H1 (cell line): ENCODE measurements at regions not wholly inside any gene's neighbourhood (a gene's known extent, or its start where the extent isn't known, plus 50 kb on each side); places are given as distances from the start of the nearest gene placed in this dataset.
"Not testable (repeated sequence)": the region's sequence is repeated elsewhere in the genome, so short reads cannot be mapped to it uniquely, and the experiment has no call there.

Experiments used
- CTCF ChIA-PET: fragments of 300-600 bp; sonication (Branson Sonifier 250); formaldehyde crosslinking; loops from one replicate; lab custom pipeline; 2021; ENCODE audit not compliant: partially characterized antibody; lab: Charles Lee
- POLR2A ChIA-PET: fragments of 300-600 bp; sonication (Branson Sonifier 250); formaldehyde crosslinking; loops from one replicate; lab custom pipeline; 2021; ENCODE audit warnings: inconsistent platforms; ENCODE audit not compliant: partially characterized antibody; lab: Charles Lee
- DNase-seq, 2 experiments: peaks; one replicate each; pipeline versions ENCODE4 v3.0.0 to v3.0.0-alpha.2; 2010 to 2022; ENCODE audit warnings: low spot score in 2 of 2, low read depth in 1 of 2, mixed read lengths in 1 of 2
- FAIRE-seq: peaks from 2 replicates; lab custom pipeline; 2011; peaks lifted over from hg19 to GRCh38; lab: Jason Lieb, UNC
- H2AFZ ChIP-seq: 2 replicates; pipeline ENCODE4 v1.8.1; 2012; ENCODE audit warnings: low read length, inconsistent platforms
- H2AK5ac ChIP-seq: 2 replicates; pipeline ENCODE4 v1.6.1; 2013; ENCODE audit warnings: low read depth, low read length
- H2BK120ac ChIP-seq: replicated peaks from 2 replicates; pipeline ENCODE3; 2013; ENCODE audit warnings: low read depth, low read length, inconsistent platforms
- H2BK12ac ChIP-seq: 2 replicates; pipeline ENCODE4 v1.6.1; 2013; ENCODE audit warnings: low read depth, low read length
- H2BK15ac ChIP-seq: 2 replicates; pipeline ENCODE4 v1.6.1; 2013; ENCODE audit warnings: low read length
- H2BK20ac ChIP-seq: 2 replicates; pipeline ENCODE4 v1.6.1; 2013; ENCODE audit warnings: low read length
- H2BK5ac ChIP-seq: 2 replicates; pipeline ENCODE4 v1.6.1; 2013; ENCODE audit warnings: low read depth, low read length
- H3K14ac ChIP-seq: 2 replicates; pipeline ENCODE4 v1.6.1; 2013; ENCODE audit warnings: inconsistent platforms; ENCODE audit not compliant: insufficient read length
- H3K18ac ChIP-seq: 2 replicates; pipeline ENCODE4 v1.6.1; 2013; ENCODE audit warnings: low read length; ENCODE audit errors: extremely low read depth
- H3K23ac ChIP-seq: 2 replicates; pipeline ENCODE4 v1.6.1; 2013; ENCODE audit warnings: inconsistent platforms; ENCODE audit not compliant: insufficient read length
- H3K23me2 ChIP-seq: 2 replicates; pipeline ENCODE4 v1.6.1; 2013; ENCODE audit warnings: low read depth, low read length
- H3K27ac ChIP-seq: 2 replicates; pipeline ENCODE4 v1.6.1; 2011; ENCODE audit warnings: low read depth, low read length, inconsistent platforms
- H3K27me3 ChIP-seq, 4 experiments: replicated peaks in 1 of 4; 1 replicate in 1 of 4; 2 replicates in 3 of 4; pipeline versions ENCODE4 v1.6.1 to v1.8.1; 2011 to 2013; ENCODE audit warnings: low read length in 3 of 4, mild to moderate bottlenecking in 3 of 4, inconsistent platforms in 2 of 4, mixed read lengths in 2 of 4, moderate library complexity in 1 of 4; ENCODE audit not compliant: control insufficient read depth in 3 of 4, insufficient read depth in 3 of 4; ENCODE audit errors: extremely low read depth in 1 of 4
- H3K36me3 ChIP-seq, 4 experiments: 2 replicates each; pipeline versions ENCODE4 v1.6.1 to v1.8.1; 2011 to 2013; ENCODE audit warnings: mild to moderate bottlenecking in 4 of 4, low read length in 3 of 4, moderate library complexity in 2 of 4, control low read depth in 1 of 4, inconsistent platforms in 1 of 4; ENCODE audit not compliant: insufficient read depth in 4 of 4, control insufficient read depth in 2 of 4
- H3K4ac ChIP-seq: replicated peaks from 2 replicates; pipeline ENCODE3; 2013; ENCODE audit warnings: low read length, low read depth, mixed read lengths, inconsistent platforms; ENCODE audit not compliant: insufficient read length
- H3K4me1 ChIP-seq, 4 experiments: replicated peaks in 1 of 4; 1 replicate in 1 of 4; 2 replicates in 3 of 4; pipeline versions ENCODE4 v1.6.1 to v1.8.1; 2011 to 2013; ENCODE audit warnings: low read length in 3 of 4, inconsistent platforms in 2 of 4, mixed read lengths in 1 of 4; ENCODE audit not compliant: insufficient read depth in 4 of 4, control insufficient read depth in 3 of 4
- H3K4me2 ChIP-seq, 2 experiments: 2 replicates each; pipeline versions ENCODE4 v1.6.1 to v1.8.1; 2011 to 2013; ENCODE audit warnings: low read depth in 2 of 2, low read length in 2 of 2, control low read depth in 1 of 2, inconsistent platforms in 1 of 2, mild to moderate bottlenecking in 1 of 2; ENCODE audit not compliant: insufficient read depth in 1 of 2
- H3K4me3 ChIP-seq, 4 experiments: fragments of 200-600, 300-600 bp in 1 of 4; sonication (generic), shearing (Covaris generic), sonication (Bioruptor Twin) in 1 of 4; 2 replicates each; pipeline versions ENCODE4 v1.5.1 to v1.8.1; 2011 to 2016; ENCODE audit warnings: low read length in 4 of 4, low read depth in 3 of 4, control low read depth in 2 of 4, inconsistent platforms in 2 of 4, mild to moderate bottlenecking in 2 of 4, mixed read lengths in 1 of 4, moderate library complexity in 1 of 4; ENCODE audit not compliant: insufficient read depth in 2 of 4; ENCODE audit errors: extremely low read depth in 1 of 4
- H3K56ac ChIP-seq: replicated peaks from 2 replicates; pipeline ENCODE3; 2013; ENCODE audit warnings: low read depth, mild to moderate bottlenecking, mixed read lengths, low read length, inconsistent platforms; ENCODE audit not compliant: insufficient read length
- H3K79me1 ChIP-seq: 2 replicates; pipeline ENCODE4 v1.6.1; 2013; ENCODE audit warnings: low read depth, low read length, control low read depth
- H3K79me2 ChIP-seq, 2 experiments: 2 replicates each; pipeline versions ENCODE4 v1.6.1 to v1.8.1; 2012 to 2013; ENCODE audit warnings: low read length in 2 of 2, mild to moderate bottlenecking in 2 of 2, inconsistent platforms in 1 of 2; ENCODE audit not compliant: insufficient read depth in 2 of 2, control insufficient read depth in 1 of 2
- H3K9ac ChIP-seq, 4 experiments: replicated peaks in 1 of 4; 1 replicate in 1 of 4; 2 replicates in 3 of 4; pipeline versions ENCODE4 v1.6.1 to v1.8.1; 2011 to 2013; ENCODE audit warnings: low read depth in 3 of 4, low read length in 3 of 4, control low read depth in 2 of 4, mild to moderate bottlenecking in 2 of 4, moderate library complexity in 2 of 4, inconsistent platforms in 1 of 4; ENCODE audit errors: extremely low read depth in 1 of 4
- H3K9me3 ChIP-seq, 2 experiments: 2 replicates each; pipeline versions ENCODE4 v1.6.1 to v1.8.1; 2012 to 2013; ENCODE audit warnings: mild to moderate bottlenecking in 2 of 2, moderate library complexity in 2 of 2, control low read depth in 1 of 2, inconsistent platforms in 1 of 2, low read depth in 1 of 2, low read length in 1 of 2, mixed read lengths in 1 of 2; ENCODE audit not compliant: insufficient read depth in 2 of 2
- H4K20me1 ChIP-seq, 2 experiments: replicated peaks in 1 of 2; 2 replicates each; pipeline versions ENCODE3 to v1.8.1; 2011 to 2013; ENCODE audit warnings: inconsistent platforms in 2 of 2, low read length in 2 of 2, mild to moderate bottlenecking in 1 of 2; ENCODE audit not compliant: insufficient read depth in 2 of 2, control insufficient read depth in 1 of 2
- H4K5ac ChIP-seq: 2 replicates; pipeline ENCODE4 v1.6.1; 2013; ENCODE audit warnings: low read length, low read depth, mixed read lengths, inconsistent platforms; ENCODE audit not compliant: insufficient read length
- H4K8ac ChIP-seq: 2 replicates; pipeline ENCODE4 v1.8.0; 2013; ENCODE audit warnings: mild to moderate bottlenecking, moderate library complexity, low read length, inconsistent platforms; ENCODE audit not compliant: insufficient read depth; ENCODE audit errors: extremely low read depth
- H4K91ac ChIP-seq: replicated peaks from 2 replicates; pipeline ENCODE3; 2013; ENCODE audit warnings: low read length, mixed read lengths, inconsistent platforms; ENCODE audit not compliant: insufficient read length
- WGBS, 2 experiments: shearing (Covaris generic) in 1 of 2; methylation state at CpG; one replicate each; pipeline versions ENCODE4 v1.1.6 to v1.1.7; 2013 to 2015; ENCODE audit warnings: low lambda C conversion rate in 2 of 2, mixed read lengths in 2 of 2, inconsistent platforms in 1 of 2, low coverage in 1 of 2, missing lambda C conversion rate in 1 of 2; ENCODE audit not compliant: insufficient replicate concordance in 2 of 2, insufficient coverage in 1 of 2, insufficient read length in 1 of 2; ENCODE audit errors: extremely low coverage in 1 of 2, missing lambda C conversion rate in 1 of 2; 5-methylcytosine and 5-hydroxymethylcytosine counted together

- H3K14ac ChIP-seq, H2BK15ac ChIP-seq, H3K56ac ChIP-seq, H2BK120ac ChIP-seq, H3K36me3 ChIP-seq, H3K4ac ChIP-seq, H3K23ac ChIP-seq, H2AFZ ChIP-seq, H2BK12ac ChIP-seq, H4K5ac ChIP-seq, H4K91ac ChIP-seq, H4K8ac ChIP-seq, H2AK5ac ChIP-seq, H3K4me1 ChIP-seq, H3K79me2 ChIP-seq, FAIRE-seq, H3K9ac ChIP-seq, H3K79me1 ChIP-seq, POLR2A ChIA-PET, H2BK5ac ChIP-seq, H3K18ac ChIP-seq, H4K20me1 ChIP-seq, H3K4me2 ChIP-seq, H2BK20ac ChIP-seq, H3K23me2 ChIP-seq, H3K27ac ChIP-seq, H3K9me3 ChIP-seq, H3K27me3 ChIP-seq: not testable (repeated sequence)
- H3K4me3 ChIP-seq, result peak overlapping the region in 1 of 4 experiments; percentile 40; a peak in 1 of 8 replicates
- WGBS, 2 experiments, result 86% methylated on average over 14 of the region's 26 CpGs; no CpG with 5 or more reads in 1 of the 2 experiments
- peak in 1 of 2 experiments; percentile 52 for DNase-seq
- CTCF ChIA-PET, result interaction anchor here (0.7 kb wide), 1 partner anchor 1282 kb away, joined by 3 read pairs; no protein-coding TSS in a partner anchor
Observed at GRCh38 chr5:4615369-4615768, 524.8 kb upstream of the ADAMTS16 start.
